GM19467 (cell line): ENCODE measurements at regions not wholly inside any gene's neighbourhood (a gene's known extent, or its start where the extent isn't known, plus 50 kb on each side); places are given as distances from the start of the nearest gene placed in this dataset.
"Not testable (repeated sequence)": the region's sequence is repeated elsewhere in the genome, so short reads cannot be mapped to it uniquely, and the experiment has no call there.

Source experiments
- ATAC-seq: cut with Tn5 transposase; IDR thresholded peaks from one replicate; pipeline ENCODE4 v1.9.1; 2021; ENCODE audit warnings: mild to moderate bottlenecking, moderate library complexity; ENCODE audit not compliant: unreplicated experiment

DNA sequence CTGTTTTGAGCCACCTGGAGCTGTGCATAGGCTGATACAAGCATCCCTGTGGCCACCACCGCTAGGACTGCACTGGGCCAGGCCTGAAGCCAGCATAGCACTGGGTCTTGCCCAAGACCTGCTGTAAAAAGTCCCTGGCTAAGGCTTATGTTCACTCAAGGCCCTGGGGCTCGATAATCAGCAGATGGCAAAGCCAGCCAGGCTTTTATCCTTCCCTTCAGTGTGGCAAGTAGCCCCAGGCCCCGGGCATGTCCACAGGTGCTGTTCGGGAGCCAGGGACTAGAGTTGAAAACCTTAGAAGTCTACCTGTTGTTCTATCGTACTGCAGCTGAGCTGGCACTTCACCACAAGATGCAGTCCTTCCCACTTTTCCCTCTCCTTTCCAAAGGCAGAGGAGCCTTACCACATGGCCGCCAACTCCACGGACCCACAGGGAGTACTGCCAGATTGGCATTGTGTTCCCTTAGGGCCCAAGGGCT is 226.4 kb upstream of the ZNF217 start:
- ATAC-seq = no peak

GRCh38 chr20:53818457-53819177 is 225.0 kb upstream of the ZNF217 start:
- ATAC-seq = no peak

DNA sequence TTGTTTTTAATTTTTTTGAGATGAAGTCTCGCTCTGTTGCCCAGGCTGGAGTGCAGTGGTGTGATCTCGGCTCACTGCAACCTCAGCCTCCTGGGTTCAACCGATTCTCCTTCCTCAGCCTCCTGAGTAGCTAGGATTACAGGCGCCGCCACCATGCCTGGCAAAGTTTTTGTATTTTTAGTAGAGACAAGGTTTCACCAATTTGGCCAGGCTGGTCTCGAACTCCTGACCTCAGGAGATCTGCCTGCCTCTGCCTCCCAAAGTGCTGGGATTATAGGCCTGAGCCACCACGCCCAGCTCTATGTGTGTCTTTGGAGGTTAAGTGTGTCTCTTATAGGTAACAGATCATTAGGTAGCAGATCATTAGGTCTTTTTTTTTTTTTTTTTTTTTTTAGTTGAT is 223.9 kb upstream of the ZNF217 start:
- not testable (repeated sequence) for ATAC-seq

DNA sequence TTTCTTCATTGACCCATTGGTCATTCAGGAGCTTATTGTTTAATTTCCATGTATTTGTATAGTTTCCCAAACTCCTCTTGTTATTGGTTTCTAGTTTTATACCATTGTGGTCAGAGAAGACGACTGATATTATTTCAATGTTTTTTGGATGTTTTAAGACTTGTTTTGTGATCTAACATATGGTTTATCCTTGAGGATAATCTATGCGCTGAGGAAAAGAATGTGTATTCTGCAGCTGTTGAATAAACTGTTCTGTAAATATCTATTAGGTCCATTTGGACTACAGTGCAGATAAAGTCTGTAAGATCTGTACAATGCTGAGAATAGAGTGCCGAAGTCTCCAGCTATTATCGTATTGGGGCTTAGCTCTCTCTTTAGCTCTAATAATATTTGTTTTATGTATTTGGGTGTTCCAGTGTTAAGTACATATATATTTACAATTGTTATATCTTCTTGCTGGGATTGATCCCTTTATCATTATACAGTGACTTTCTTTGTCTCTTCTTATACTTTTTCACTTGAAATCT is 223.3 kb upstream of the ZNF217 start:
- ATAC-seq = no peak

DNA sequence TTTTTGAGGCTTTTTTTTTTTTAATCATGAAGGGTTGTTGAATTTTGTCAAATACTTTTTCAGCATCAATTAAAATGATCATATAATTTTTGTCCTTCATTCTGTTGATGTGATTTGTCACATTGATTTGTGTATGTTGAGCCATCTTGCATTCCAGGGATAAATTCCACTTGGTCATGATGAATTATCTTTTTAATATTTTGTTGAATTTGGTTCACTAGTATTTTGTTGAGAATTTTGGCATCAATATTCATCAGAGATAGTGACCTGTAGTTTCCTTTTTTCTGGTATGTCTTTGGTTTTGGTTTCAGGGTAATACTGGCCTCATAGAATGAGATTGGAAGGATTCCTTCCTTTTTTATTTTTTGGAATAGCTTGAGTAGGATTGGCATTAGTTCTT is 221.9 kb upstream of the ZNF217 start:
- no peak for ATAC-seq

DNA sequence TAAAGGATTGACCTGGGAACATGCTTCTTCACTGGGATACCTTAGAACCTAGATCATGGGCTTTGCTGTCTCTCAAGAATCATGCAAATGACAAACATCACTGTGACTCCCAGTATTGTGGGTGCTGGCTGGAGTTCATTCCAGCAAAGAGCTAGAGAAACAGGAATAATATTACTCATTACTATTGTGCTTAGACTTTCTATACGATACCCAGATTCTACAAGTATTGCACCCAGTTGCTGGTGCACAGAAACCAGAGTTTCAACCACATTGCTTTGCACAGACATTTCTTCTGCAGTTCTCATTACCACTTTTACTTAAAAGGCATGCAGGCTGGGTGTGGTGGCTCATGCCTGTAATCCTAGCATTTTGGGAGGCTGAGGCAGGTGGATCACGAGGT is 220.4 kb upstream of the ZNF217 start:
- no peak for ATAC-seq

DNA sequence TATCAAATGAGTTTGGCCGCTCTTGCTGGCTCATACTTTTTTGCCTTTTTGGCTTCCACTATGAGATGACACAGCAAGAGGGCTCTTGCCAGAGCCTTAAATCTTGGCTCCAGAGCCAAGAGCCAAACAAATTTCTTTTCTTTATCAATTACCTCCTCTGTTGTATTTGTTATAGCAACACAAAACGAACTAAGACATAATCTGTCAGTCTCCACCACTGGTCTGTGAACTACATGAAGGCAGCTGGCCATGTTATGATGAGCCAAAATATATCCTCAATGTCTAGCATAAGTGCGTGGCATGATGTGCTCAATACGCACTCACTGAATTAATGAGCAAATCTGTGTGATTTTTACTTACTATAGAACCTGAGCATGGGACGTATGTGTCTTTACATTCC is 220.0 kb upstream of the ZNF217 start:
- no peak for ATAC-seq

DNA sequence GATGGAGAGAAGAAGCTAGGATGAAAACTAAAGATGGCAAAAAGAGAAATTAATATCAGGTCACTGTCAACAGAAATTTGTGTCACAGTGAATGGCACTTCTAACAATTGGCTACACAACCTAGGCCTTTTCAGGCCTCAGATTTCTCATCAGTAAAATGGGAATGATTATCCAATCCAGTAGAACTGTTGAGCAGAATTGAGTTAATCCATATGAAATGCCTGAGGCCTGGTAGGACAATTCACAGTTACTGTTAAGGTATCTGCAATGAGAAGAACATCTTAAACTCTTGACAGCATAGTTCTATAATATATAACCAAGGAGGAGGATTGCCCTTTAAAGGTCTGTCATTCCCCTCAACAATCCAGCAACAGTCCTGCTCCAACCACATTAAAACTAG is 217.9 kb upstream of the ZNF217 start:
- ATAC-seq = no peak

DNA sequence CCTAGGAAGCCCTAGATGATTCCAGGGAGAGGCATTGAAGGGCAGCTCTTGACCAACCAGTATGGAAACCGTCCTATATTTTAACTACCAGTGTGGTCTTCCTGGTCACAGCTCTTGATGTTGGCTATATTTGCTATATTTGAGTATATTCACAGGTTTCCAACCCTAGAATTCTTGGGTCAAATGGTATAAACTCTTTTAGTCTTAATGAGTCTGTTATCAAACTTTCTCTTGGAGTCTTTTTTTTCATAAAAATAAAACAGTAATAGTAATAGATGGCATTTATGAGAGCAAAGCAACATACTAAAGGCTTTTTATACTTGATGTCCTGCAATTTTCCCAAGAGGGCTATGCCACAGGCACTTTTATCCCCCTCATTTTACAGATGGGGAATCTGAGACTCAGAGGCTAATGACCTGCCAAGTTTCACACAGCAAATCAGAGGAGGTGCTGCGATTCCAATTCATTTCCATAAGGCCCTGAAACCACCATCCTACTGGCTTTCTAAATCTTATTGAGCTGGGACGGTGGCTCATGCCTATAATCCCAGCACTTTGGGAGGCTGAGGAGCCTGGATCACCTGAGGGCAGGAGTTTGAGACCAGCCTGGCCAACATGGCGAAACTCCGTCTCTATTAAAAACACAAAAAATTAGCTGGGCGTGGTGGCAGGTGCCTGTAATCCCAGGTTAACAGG is 217.2 kb upstream of the ZNF217 start:
- ATAC-seq = no peak

DNA sequence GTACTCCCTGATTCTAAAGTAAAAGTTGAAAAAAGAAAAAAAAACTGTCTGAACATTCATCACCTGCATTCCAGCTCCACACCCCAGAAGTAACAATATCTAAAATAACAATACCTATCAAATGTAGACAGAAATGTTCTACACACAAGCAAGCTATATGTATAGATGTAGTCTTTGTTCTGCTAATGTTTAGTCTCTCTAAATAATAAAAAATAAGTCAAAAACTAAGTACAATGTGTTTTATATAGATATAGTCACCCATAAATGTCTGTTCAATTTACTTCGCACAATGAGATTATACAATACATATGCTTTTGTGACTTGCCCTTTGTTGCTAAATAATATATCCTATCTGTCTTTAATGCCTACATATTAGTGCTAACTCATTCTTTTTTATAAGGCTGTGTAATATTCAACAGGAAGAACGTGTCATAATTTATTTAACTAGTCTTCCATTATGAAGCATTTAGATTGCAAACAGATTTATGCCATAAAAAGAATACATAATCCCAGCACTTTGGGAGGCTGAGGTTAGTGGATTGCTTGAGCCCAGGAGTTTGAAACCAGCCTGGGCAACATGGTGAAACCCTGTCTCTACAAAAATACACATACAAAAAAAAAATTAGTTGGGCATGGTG is 216.2 kb upstream of the ZNF217 start:
- no peak for ATAC-seq

DNA sequence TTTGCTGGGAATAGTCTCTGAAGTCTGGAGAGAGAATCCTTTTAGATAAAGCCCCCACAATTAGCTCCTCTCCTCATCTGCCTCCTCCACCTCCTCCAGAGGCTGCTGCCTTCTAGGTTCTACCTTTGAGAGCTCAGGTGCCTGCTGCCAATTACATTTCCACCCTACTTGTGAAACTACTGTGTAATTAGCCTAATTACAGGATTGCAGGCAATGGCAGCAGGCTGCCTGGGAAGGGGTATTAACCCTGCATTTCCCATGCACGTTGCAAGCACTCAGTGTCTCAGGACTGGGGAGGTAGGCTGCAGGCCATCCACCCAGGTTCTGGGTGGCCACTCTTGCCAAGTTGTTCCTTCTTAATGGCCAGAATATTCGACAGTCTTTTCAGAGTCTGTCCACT is 215.6 kb upstream of the ZNF217 start:
- ATAC-seq = no peak

GRCh38 chr20:53808733-53809132 is 215.1 kb upstream of the ZNF217 start:
- ATAC-seq = no peak

DNA sequence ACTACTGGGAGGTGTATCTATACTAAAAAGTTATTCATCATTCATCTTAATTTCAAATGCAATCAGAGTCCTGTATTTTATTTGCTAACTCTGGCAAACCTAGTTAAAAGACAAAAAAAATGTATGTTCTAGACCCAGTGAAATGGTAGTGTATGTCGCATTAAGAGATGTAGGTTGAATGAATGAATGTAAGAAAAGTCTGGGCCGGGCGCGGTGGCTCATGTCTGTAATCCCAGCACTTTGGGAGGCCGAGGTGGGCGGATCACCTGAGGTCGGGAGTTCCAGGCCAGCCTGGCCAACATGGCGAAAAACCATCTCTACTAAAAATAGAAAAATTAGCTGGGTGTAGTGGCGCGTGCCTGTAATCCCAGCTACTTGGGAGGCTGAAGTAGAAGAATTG is 214.7 kb upstream of the ZNF217 start:
- not testable (repeated sequence) for ATAC-seq

- ATAC-seq = no peak
These were observed 213.2 kb upstream of the ZNF217 start for GRCh38 chr20:53806683-53807401.

DNA sequence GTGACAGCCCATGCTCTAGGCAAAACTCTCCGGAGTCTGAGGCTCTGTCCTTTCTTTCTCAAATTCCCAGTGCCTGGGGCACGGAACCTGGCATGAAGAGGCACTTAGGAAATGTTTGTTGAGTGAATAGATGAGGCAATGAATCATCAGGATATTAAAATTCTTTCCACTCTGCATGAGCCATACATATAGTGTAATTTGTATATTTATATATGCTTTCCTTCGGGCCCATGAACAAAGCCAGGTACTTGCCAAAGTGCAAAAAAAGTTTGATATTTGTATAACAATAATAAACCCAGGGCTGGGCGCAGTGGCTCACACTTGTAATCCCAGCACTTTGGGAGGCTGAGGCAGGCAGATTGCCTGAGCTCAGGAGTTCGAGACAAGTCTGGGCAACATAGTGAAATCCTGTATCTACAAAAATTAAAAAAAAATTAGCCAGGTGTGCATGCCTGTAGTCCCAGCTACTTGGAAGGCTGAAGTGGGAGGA is 212.3 kb upstream of the ZNF217 start:
- ATAC-seq = no peak

DNA sequence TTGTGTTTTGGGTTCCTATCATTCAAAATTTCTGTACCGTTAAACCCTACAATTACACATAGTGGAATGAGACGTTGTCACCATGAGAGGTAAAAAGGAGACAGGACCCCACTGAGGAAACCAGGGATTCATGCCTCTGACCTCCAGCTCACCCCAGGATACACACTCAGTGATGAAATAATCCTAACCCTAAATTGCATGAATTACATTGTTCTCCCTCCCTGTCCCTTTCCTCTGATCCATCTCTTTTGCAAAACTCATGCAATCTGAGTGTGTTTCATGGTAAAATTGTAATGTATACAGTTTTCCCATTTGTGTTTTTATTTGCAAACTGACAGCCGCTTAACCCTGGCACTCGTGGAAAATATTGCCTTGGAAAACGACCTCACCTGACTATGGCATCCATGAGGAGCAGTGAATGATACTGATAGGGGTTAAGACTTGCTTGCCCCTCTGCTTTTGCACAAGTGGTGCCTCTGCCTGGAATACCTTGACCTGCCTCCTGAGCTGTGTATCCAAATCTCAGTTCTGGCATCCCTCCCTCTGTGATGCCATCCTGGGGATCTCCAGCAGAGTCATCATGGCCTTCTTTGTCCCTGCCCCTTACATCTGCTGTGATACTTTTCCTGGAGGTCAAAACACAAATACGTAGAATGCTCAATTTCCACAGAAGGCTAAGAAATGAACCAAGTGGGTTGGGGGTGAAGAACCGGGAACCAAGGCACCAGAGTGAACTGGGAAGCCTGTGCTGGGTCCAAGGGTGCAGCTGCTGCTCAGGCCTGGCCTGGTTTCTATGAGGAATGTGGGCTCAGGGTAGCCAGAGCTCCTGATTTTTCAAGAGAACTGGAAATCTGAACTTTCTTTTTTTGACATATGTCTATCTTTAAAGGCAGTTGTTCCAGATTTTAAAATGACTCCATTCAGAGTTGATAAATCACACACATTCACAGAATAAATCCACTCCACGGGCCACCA is 211.6 kb upstream of the ZNF217 start:
- no peak for ATAC-seq

DNA sequence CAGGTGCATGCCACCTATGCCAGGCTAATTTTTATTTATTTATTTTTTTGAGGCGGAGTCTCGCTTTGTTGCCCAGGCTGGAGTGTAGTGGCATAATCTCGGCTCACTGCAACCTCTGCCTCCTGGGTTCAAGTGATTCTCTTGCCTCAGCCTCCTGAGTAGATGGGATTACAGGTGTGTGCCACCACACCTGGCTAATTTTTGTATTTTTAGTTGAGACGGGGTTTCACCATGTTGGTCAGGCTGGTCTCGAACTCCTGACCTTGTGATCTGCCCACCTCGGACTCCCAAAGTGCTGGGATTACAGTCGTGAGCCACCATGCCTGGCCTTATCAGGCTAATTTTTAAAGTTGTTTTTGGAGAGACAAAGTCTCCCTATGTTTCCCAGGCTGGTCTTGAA is 210.7 kb upstream of the ZNF217 start:
- ATAC-seq = not testable (repeated sequence)

DNA sequence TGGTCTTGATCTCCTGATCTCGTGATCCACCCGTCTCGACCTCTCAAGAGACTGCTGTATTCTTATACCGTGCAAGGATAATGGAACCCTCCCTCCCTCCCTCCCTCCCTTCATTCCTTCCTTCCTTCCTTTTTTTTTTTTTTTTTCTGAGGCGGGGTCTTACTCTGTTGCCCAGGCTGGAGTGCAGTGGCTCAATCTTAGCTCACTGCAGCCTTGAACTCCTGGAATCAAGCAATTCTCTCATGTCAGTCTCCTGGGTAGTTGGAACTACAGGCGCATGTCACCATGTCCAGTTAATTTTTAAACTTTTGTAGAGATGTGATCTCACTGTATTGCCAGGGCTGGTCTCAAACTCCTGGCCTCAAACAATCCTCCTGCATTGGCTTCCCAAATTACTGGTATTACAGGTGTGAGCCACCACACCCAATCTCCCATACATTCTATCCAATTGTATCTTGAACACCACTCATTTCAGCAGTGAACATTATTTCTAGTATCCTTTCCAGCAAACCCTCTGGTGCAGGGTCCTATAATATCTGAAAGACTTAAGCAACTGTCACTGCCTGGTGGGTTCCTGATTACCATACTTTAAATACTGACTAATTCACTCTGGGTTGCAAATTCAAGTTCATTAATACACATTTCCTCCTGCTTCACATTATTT is 210.0 kb upstream of the ZNF217 start:
- no peak for ATAC-seq
